HFFc6 (cell line): ENCODE measurements at regions not wholly inside any gene's neighbourhood (a gene's known extent, or its start where the extent isn't known, plus 50 kb on each side); places are given as distances from the start of the nearest gene placed in this dataset.

Source experiments
- DNase-seq: peaks from one replicate; pipeline ENCODE4 v3.0.0-alpha.2; 2018
- H3K27ac Mint-ChIP-seq: 2 replicates; pipeline ENCODE4 v1.8.0; 2020; ENCODE audit warnings: mild to moderate bottlenecking, mixed read lengths
- H3K27me3 Mint-ChIP-seq: 2 replicates; pipeline ENCODE4 v1.8.0; 2021; ENCODE audit warnings: mild to moderate bottlenecking, moderate library complexity, mixed read lengths; ENCODE audit not compliant: insufficient read depth
- H3K36me3 Mint-ChIP-seq: 2 replicates; pipeline ENCODE4 v1.8.0; 2021; ENCODE audit warnings: low read depth, mixed read lengths
- H3K4me1 Mint-ChIP-seq: 2 replicates; pipeline ENCODE4 v1.8.0; 2020; ENCODE audit warnings: low read depth, mixed read lengths
- H3K4me3 Mint-ChIP-seq: 2 replicates; pipeline ENCODE4 v1.8.0; 2020; ENCODE audit warnings: mild to moderate bottlenecking, moderate library complexity, mixed read lengths
- H3K9me3 Mint-ChIP-seq: 2 replicates; pipeline ENCODE4 v1.8.0; 2020; ENCODE audit warnings: mild to moderate bottlenecking, mixed read lengths
- CTCF ChIP-seq: fragments of 200-600 bp; sonication (generic); IDR thresholded peaks from 2 replicates; pipeline ENCODE4 v1.5.0; 2021; ENCODE audit warnings: antibody characterized with exemption, mild to moderate bottlenecking

GRCh38 chr6:165751486-165751885 lies 88.4 kb upstream of the PDE10A start:
- Mint-ChIP-seq H3K36me3 (peaks cover 6% of the 10 kb centered on the region), H3K4me3 (no peak overlapping the region), H3K9me3 (peaks cover 59% of the 10 kb centered on the region), H3K27me3 (no peaks in the 10 kb centered on the region; the same call in 1 of the 2 replicates), H3K4me1 (no peaks in the 10 kb centered on the region), H3K27ac (no peak overlapping the region)
- DNase-seq: no peak
- no peak for TF ChIP-seq CTCF

- Mint-ChIP-seq H3K4me1 (no peaks in the 10 kb centered on the region), H3K36me3 (peaks cover 6% of the 10 kb centered on the region), H3K27me3 (no peaks in the 10 kb centered on the region; the same call in 1 of the 2 replicates), H3K4me3 (no peak overlapping the region), H3K27ac (no peak overlapping the region), H3K9me3 (peaks cover 56% of the 10 kb centered on the region)
- TF ChIP-seq CTCF: no peak
- no peak for DNase-seq
Observed at GRCh38 chr6:165749163-165749562, 86.1 kb upstream of the PDE10A start.

GRCh38 chr6:165748390-165748789 lies 85.3 kb upstream of the PDE10A start:
- peaks cover 6% of the 10 kb centered on the region for H3K36me3 Mint-ChIP-seq
- H3K9me3 Mint-ChIP-seq: peaks cover 60% of the 10 kb centered on the region
- no peak overlapping the region for H3K4me3 Mint-ChIP-seq
- DNase-seq: no peak
- no peaks in the 10 kb centered on the region; the same call in 1 of the 2 replicates for H3K27me3 Mint-ChIP-seq
- H3K27ac Mint-ChIP-seq: no peak overlapping the region
- H3K4me1 Mint-ChIP-seq: no peaks in the 10 kb centered on the region
- no peak for TF ChIP-seq CTCF

GRCh38 chr6:165747963-165748362 lies 84.9 kb upstream of the PDE10A start:
- H3K4me1 Mint-ChIP-seq: no peaks in the 10 kb centered on the region
- DNase-seq: no peak
- no peaks in the 10 kb centered on the region; the same call in 1 of the 2 replicates for H3K27me3 Mint-ChIP-seq
- H3K4me3 Mint-ChIP-seq: no peak overlapping the region
- TF ChIP-seq CTCF: no peak
- H3K27ac Mint-ChIP-seq: no peak overlapping the region
- peaks cover 65% of the 10 kb centered on the region for H3K9me3 Mint-ChIP-seq
- peaks cover 6% of the 10 kb centered on the region for H3K36me3 Mint-ChIP-seq

- no peak overlapping the region for H3K27ac Mint-ChIP-seq
- H3K9me3 Mint-ChIP-seq: peaks cover 63% of the 10 kb centered on the region
- peaks cover 6% of the 10 kb centered on the region for H3K36me3 Mint-ChIP-seq
- TF ChIP-seq CTCF: no peak
- H3K4me3 Mint-ChIP-seq: no peak overlapping the region
- no peak for DNase-seq
- H3K27me3 Mint-ChIP-seq: no peaks in the 10 kb centered on the region; the same call in 1 of the 2 replicates
- no peaks in the 10 kb centered on the region for H3K4me1 Mint-ChIP-seq
Observed at GRCh38 chr6:165746331-165746730, 83.3 kb upstream of the PDE10A start.

- Mint-ChIP-seq H3K4me1 (no peaks in the 10 kb centered on the region), H3K27ac (no peak overlapping the region), H3K9me3 (peaks cover 57% of the 10 kb centered on the region), H3K27me3 (no peaks in the 10 kb centered on the region; the same call in 1 of the 2 replicates), H3K4me3 (no peak overlapping the region), H3K36me3 (peaks cover 6% of the 10 kb centered on the region)
- no peak for TF ChIP-seq CTCF
- DNase-seq: no peak
Observed at GRCh38 chr6:165745492-165745891, 82.5 kb upstream of the PDE10A start.
